ENCODE measurements at regions not wholly inside any gene's neighbourhood (a gene's known extent, or its start where the extent isn't known, plus 50 kb on each side); places are given as distances from the start of the nearest gene placed in this dataset.

GRCh38 chr5:8693341-8693844, 824.4 kb downstream of the MTRR start:
- H3K27me3 Mint-ChIP-seq, result no peaks in the 10 kb centered on the region
- ATAC-seq (no peak), DNase-seq (no peak)
- H3K4me1 Mint-ChIP-seq, result no peaks in the 10 kb centered on the region
- no peaks in the 10 kb centered on the region for H3K36me3 Mint-ChIP-seq (ENCODE audit: low read depth)
- no peak overlapping the region for H3K4me3 Mint-ChIP-seq
- H3K27ac Mint-ChIP-seq, result no peak overlapping the region
- no peaks in the 10 kb centered on the region for H3K9me3 Mint-ChIP-seq

GRCh38 chr5:8694545-8694944, 825.6 kb downstream of the MTRR start:
- Mint-ChIP-seq H3K27me3 (no peaks in the 10 kb centered on the region), H3K27ac (no peak overlapping the region), H3K4me1 (no peaks in the 10 kb centered on the region), H3K9me3 (no peaks in the 10 kb centered on the region), H3K36me3 (ENCODE audit: low read depth) (no peaks in the 10 kb centered on the region), H3K4me3 (no peak overlapping the region)
- no peak for DNase-seq
- no peak for ATAC-seq

GRCh38 chr5:8695902-8696845, 827.2 kb downstream of the MTRR start:
- H3K27me3 Mint-ChIP-seq, result no peaks in the 10 kb centered on the region
- DNase-seq (no peak), ATAC-seq (no peak)
- H3K4me1 Mint-ChIP-seq, result no peaks in the 10 kb centered on the region
- no peak overlapping the region for H3K4me3 Mint-ChIP-seq
- H3K36me3 Mint-ChIP-seq (ENCODE audit: low read depth), result no peaks in the 10 kb centered on the region
- H3K27ac Mint-ChIP-seq, result no peak overlapping the region
- H3K9me3 Mint-ChIP-seq, result no peaks in the 10 kb centered on the region

GRCh38 chr5:8700222-8700621, 831.3 kb downstream of the MTRR start:
- Mint-ChIP-seq H3K4me1 (no peaks in the 10 kb centered on the region), H3K27ac (no peak overlapping the region), H3K4me3 (no peak overlapping the region)

GRCh38 chr5:8700671-8701070, 831.7 kb downstream of the MTRR start:
- no peak overlapping the region for H3K27ac Mint-ChIP-seq
- no peaks in the 10 kb centered on the region for H3K27me3 Mint-ChIP-seq
- ATAC-seq, result no peak
- no peaks in the 10 kb centered on the region for H3K4me1 Mint-ChIP-seq
- DNase-seq, result no peak
- H3K4me3 Mint-ChIP-seq, result no peak overlapping the region
- H3K36me3 Mint-ChIP-seq (ENCODE audit: low read depth), result no peaks in the 10 kb centered on the region
- no peaks in the 10 kb centered on the region for H3K9me3 Mint-ChIP-seq

More at GRCh38 chr5:8700222-8700621, 831.3 kb downstream of the MTRR start:
- H3K36me3 Mint-ChIP-seq (ENCODE audit: low read depth), result no peaks in the 10 kb centered on the region
- DNase-seq, result no peak
- no peaks in the 10 kb centered on the region for H3K27me3 Mint-ChIP-seq
- no peaks in the 10 kb centered on the region for H3K9me3 Mint-ChIP-seq
- no peak for ATAC-seq

GRCh38 chr5:8701251-8701650, 832.3 kb downstream of the MTRR start:
- Mint-ChIP-seq H3K4me3 (no peak overlapping the region), H3K36me3 (ENCODE audit: low read depth) (no peaks in the 10 kb centered on the region), H3K27ac (no peak overlapping the region), H3K9me3 (no peaks in the 10 kb centered on the region), H3K4me1 (no peaks in the 10 kb centered on the region), H3K27me3 (no peaks in the 10 kb centered on the region)
- no peak for DNase-seq
- ATAC-seq, result no peak

GRCh38 chr5:8710426-8710930, 835.4 kb downstream of the SEMA5A start:
- DNase-seq (no peak), ATAC-seq (no peak)
- no peaks in the 10 kb centered on the region for H3K27me3 Mint-ChIP-seq
- no peaks in the 10 kb centered on the region for H3K4me1 Mint-ChIP-seq
- no peak overlapping the region for H3K4me3 Mint-ChIP-seq
- H3K9me3 Mint-ChIP-seq, result no peaks in the 10 kb centered on the region
- no peak overlapping the region for H3K27ac Mint-ChIP-seq
- H3K36me3 Mint-ChIP-seq (ENCODE audit: low read depth), result no peaks in the 10 kb centered on the region

- Mint-ChIP-seq H3K4me1 (no peaks in the 10 kb centered on the region), H3K27ac (no peak overlapping the region), H3K27me3 (no peaks in the 10 kb centered on the region), H3K4me3 (no peak overlapping the region), H3K36me3 (ENCODE audit: low read depth) (no peaks in the 10 kb centered on the region), H3K9me3 (no peaks in the 10 kb centered on the region)
- no peak for DNase-seq
- no peak for ATAC-seq
These were observed 831.7 kb downstream of the SEMA5A start for GRCh38 chr5:8714198-8714597.

- Mint-ChIP-seq H3K4me1 (no peaks in the 10 kb centered on the region), H3K27me3 (no peaks in the 10 kb centered on the region), H3K27ac (no peak overlapping the region), H3K36me3 (ENCODE audit: low read depth) (no peaks in the 10 kb centered on the region), H3K9me3 (no peaks in the 10 kb centered on the region), H3K4me3 (no peak overlapping the region)
- ATAC-seq, result no peak
- no peak for DNase-seq
These were observed 831.0 kb downstream of the SEMA5A start for GRCh38 chr5:8714861-8715260.

GRCh38 chr5:8719796-8720195, 826.1 kb downstream of the SEMA5A start:
- Mint-ChIP-seq H3K36me3 (ENCODE audit: low read depth) (no peaks in the 10 kb centered on the region), H3K4me3 (no peak overlapping the region), H3K27ac (no peak overlapping the region), H3K4me1 (no peaks in the 10 kb centered on the region), H3K9me3 (no peaks in the 10 kb centered on the region), H3K27me3 (peaks cover 1% of the 10 kb centered on the region)
- DNase-seq, result no peak
- no peak for ATAC-seq

- H3K27me3 Mint-ChIP-seq, result peaks cover 1% of the 10 kb centered on the region
- ATAC-seq (no peak), DNase-seq (no peak)
- no peak overlapping the region for H3K27ac Mint-ChIP-seq
- H3K36me3 Mint-ChIP-seq (ENCODE audit: low read depth), result no peaks in the 10 kb centered on the region
- no peaks in the 10 kb centered on the region for H3K4me1 Mint-ChIP-seq
- H3K4me3 Mint-ChIP-seq, result no peak overlapping the region
- H3K9me3 Mint-ChIP-seq, result no peaks in the 10 kb centered on the region
These were observed 825.4 kb downstream of the SEMA5A start for GRCh38 chr5:8720506-8720905.

GRCh38 chr5:8721536-8721935, 824.3 kb downstream of the SEMA5A start:
- no peak overlapping the region for H3K4me3 Mint-ChIP-seq

GRCh38 chr5:8726383-8727036, 819.4 kb downstream of the SEMA5A start:
- no peaks in the 10 kb centered on the region for H3K36me3 Mint-ChIP-seq (ENCODE audit: low read depth)
- no peak overlapping the region for H3K4me3 Mint-ChIP-seq
- no peaks in the 10 kb centered on the region for H3K4me1 Mint-ChIP-seq
- no peak overlapping the region for H3K27ac Mint-ChIP-seq
- ATAC-seq (no peak), DNase-seq (no peak)
- H3K27me3 Mint-ChIP-seq, result no peaks in the 10 kb centered on the region
- H3K9me3 Mint-ChIP-seq, result no peaks in the 10 kb centered on the region

More at GRCh38 chr5:8721536-8721935, 824.3 kb downstream of the SEMA5A start:
- H3K36me3 Mint-ChIP-seq (ENCODE audit: low read depth), result no peaks in the 10 kb centered on the region
- H3K27ac Mint-ChIP-seq, result no peak overlapping the region
- H3K27me3 Mint-ChIP-seq, result peaks cover 1% of the 10 kb centered on the region
- ATAC-seq (no peak), DNase-seq (no peak)
- no peaks in the 10 kb centered on the region for H3K4me1 Mint-ChIP-seq
- H3K9me3 Mint-ChIP-seq, result no peaks in the 10 kb centered on the region

- ATAC-seq (no peak), DNase-seq (no peak)
- Mint-ChIP-seq H3K36me3 (ENCODE audit: low read depth) (no peaks in the 10 kb centered on the region), H3K4me1 (no peaks in the 10 kb centered on the region), H3K4me3 (no peak overlapping the region), H3K27me3 (no peaks in the 10 kb centered on the region), H3K27ac (no peak overlapping the region), H3K9me3 (no peaks in the 10 kb centered on the region)
These were observed 818.5 kb downstream of the SEMA5A start for GRCh38 chr5:8727396-8727795.

- no peak overlapping the region for H3K27ac Mint-ChIP-seq
- H3K4me1 Mint-ChIP-seq, result no peaks in the 10 kb centered on the region
- no peak overlapping the region for H3K4me3 Mint-ChIP-seq
- no peak for DNase-seq
- no peak for ATAC-seq
- no peaks in the 10 kb centered on the region for H3K36me3 Mint-ChIP-seq (ENCODE audit: low read depth)
- no peaks in the 10 kb centered on the region for H3K27me3 Mint-ChIP-seq
- no peaks in the 10 kb centered on the region for H3K9me3 Mint-ChIP-seq
These were observed 816.4 kb downstream of the SEMA5A start for GRCh38 chr5:8729437-8729836.

Data from activated naive CD8-positive, alpha-beta T cell treated with anti-CD3 and anti-CD28 coated beads, Interleukin-2, amount 50 U/mL, for 24 hours (primary cell).